Spleen (tissue), 7 donors: ENCODE measurements at regions not wholly inside any gene's neighbourhood (a gene's known extent, or its start where the extent isn't known, plus 50 kb on each side); places are given as distances from the start of the nearest gene placed in this dataset.

ENCODE experiments used
- POLR2A ChIP-seq, 3 donors: fragments of 450-650 bp; IDR thresholded peaks; one replicate each; pipeline ENCODE4 v1.5.1; 2017; ENCODE audit warnings: antibody characterized with exemption in 3 of 3, mild to moderate bottlenecking in 1 of 3
- POLR2AphosphoS5 ChIP-seq, 3 donors: sonication (generic); formaldehyde crosslinking; IDR thresholded peaks; one replicate each; pipeline ENCODE4 v1.5.1; 2017; ENCODE audit warnings: antibody characterized with exemption in 3 of 3
- TF ChIP-seq, protein P1 (sequence below), 11 experiments: fragments of 200-600 bp in 7 of 11; fragments of 450-650 bp in 4 of 11; sonication (generic) in 4 of 11; IDR thresholded peaks in 8 of 11; conservative IDR thresholded peaks in 3 of 11; 1 replicate in 7 of 11; 2 replicates in 4 of 11; pipeline versions ENCODE4 v1.4.0 to v1.8.0; 2016 to 2021; ENCODE audit warnings: antibody characterized with exemption in 11 of 11, inconsistent platforms in 4 of 11, mild to moderate bottlenecking in 1 of 11
- donor health status: DM: no; HTN: no; CAD: no; lungs with moderate emphysema.
- donor health status: DM: no; HTN: no; CAD: no.
- donor health status: DM: no; HTN: no; CAD: no.

DNA sequence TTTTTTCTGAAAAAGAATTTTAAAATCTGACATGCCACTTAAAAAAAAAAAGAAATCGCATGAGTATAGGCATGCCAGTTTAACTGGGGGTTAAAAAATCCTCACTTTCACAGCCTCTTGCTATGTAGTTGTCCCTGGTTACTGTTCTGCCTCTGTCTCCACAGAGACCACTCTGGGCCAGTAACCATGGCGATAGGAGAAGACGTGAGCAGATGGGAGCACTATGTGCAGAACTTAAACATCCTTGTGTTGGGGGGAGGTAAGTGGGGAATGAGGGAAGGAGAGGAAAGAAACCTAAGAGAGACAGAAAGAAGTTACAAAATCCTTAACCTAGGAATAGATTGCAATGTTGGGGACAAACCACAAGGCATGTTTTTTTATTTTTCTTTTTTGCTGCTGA is 75.9 kb upstream of the CYRIA start:
- TF ChIP-seq, protein P1, sequence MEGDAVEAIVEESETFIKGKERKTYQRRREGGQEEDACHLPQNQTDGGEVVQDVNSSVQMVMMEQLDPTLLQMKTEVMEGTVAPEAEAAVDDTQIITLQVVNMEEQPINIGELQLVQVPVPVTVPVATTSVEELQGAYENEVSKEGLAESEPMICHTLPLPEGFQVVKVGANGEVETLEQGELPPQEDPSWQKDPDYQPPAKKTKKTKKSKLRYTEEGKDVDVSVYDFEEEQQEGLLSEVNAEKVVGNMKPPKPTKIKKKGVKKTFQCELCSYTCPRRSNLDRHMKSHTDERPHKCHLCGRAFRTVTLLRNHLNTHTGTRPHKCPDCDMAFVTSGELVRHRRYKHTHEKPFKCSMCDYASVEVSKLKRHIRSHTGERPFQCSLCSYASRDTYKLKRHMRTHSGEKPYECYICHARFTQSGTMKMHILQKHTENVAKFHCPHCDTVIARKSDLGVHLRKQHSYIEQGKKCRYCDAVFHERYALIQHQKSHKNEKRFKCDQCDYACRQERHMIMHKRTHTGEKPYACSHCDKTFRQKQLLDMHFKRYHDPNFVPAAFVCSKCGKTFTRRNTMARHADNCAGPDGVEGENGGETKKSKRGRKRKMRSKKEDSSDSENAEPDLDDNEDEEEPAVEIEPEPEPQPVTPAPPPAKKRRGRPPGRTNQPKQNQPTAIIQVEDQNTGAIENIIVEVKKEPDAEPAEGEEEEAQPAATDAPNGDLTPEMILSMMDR (IDR thresholded peaks at IDR 0.05 in 8 of 11, conservative IDR thresholded peaks at IDR 0.05 in 3 of 11) = no peak
- TF ChIP-seq POLR2A (IDR thresholded peaks at IDR 0.05) = no peak
- no peak for TF ChIP-seq POLR2AphosphoS5 (IDR thresholded peaks at IDR 0.05)
